Effector CD8-positive, alpha-beta T cell (primary cell): ENCODE measurements at regions not wholly inside any gene's neighbourhood (a gene's known extent, or its start where the extent isn't known, plus 50 kb on each side); places are given as distances from the start of the nearest gene placed in this dataset.

ENCODE experiments used
- DNase-seq: peaks from one replicate; lab custom pipeline; 2025; lab: John Stamatoyannopoulos, UW

DNA sequence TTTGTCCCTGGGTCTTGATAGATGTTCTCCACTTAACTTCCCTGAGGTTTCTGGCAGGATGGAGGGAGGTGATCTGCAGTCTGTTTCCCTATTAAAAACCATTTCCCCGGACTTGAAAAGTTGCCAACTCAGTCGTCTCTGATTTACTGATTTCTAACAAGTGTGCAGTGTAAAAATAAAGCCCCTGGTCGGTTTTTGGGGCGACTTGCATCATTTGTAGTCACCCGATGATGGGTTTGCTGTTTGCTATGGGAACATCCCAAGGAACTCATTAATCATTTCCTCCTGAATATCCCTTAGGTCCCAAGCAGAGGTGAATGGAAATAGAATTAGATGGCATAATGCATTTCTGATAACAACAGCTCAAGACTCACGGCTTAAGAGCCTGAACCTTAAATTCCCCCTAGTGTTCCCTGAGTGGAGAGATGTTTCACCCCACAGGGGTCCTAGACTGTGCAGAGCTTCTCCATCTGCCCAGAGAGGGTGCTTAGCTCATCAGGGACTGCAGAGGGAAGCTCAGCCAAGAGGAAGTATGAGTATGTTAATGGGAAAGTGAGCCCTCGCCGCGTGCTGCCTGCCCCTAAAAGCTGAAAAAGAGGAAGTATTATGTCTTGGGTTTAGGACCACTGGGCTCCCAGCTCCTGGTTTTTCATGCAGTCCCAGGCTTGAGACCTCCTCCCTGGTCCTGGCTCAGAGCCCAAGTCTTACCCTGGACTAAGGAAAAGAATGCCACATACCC is 115.1 kb upstream of the DAP start:
- no peak for DNase-seq

DNA sequence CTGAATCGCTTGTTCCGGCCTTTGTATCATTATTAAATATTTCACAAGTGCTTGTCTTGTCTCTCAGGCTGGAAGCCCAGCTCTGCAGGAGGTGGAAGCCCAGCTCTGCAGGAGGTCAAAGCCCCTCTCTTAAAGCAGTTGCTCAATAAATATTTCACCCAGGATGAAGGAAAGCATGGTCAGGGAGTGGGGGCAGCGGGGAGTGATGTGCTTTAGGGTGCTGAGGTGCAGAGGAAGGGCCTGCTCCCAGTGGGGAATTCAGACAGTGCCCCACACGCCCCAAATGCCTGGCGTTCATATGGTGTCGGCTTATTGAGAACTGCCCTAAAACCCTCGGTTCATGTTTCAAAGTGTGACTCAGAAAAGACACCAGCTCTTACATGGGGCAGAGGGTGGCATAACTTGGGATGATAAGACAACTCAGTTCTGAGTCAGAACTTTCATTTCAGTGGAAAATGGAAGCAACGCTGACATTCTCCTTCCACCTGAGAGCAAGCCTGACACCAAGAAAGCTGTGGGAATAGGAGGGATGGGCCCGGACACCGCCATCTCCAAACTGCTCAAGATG is 114.3 kb upstream of the DAP start:
- DNase-seq, result no peak

- no peak for DNase-seq
Observed at GRCh38 chr5:10874541-10874940, 113.5 kb upstream of the DAP start.

DNA sequence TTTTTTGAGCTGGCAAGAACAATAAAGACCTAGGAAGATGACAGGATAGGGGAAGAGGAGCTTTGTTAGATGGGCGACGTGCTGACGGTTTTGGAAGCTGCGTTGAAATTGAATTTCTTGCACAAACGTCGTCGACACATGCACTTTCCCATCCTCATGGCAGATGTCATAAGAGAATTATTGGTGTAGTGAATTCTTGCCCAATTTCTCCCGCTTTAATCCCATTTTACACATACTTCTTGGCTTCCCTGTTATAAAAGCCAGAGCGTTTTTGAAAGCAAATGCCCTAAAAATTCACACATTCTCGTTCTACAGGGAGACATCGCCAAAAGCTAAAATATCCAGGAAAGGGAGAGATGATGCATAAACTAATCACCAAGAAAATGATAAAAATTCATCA is 109.8 kb upstream of the DAP start:
- no peak for DNase-seq

DNA sequence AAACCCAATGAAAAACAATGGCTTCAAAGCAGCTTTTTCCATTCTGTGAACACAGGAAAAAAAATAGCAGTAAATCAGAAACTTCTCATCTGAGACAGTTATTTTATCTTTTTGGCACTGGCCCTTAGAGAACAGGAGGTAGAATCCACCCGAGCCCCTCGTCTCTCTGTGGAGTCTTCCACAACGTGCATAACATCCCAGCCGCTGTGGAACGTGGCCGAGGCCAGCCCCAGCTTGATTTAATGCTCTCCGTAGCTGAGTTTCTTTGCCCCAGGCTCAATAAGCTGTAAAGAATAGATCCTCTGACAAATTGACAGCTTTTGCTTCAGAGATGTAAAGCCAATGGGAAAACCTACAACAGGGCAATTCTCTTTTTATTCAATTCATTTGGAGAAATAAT is 107.9 kb upstream of the DAP start:
- no peak for DNase-seq

GRCh38 chr5:10867389-10868303 is 106.6 kb upstream of the DAP start:
- no peak for DNase-seq

GRCh38 chr5:10866913-10867312 is 105.9 kb upstream of the DAP start:
- DNase-seq, result no peak

DNA sequence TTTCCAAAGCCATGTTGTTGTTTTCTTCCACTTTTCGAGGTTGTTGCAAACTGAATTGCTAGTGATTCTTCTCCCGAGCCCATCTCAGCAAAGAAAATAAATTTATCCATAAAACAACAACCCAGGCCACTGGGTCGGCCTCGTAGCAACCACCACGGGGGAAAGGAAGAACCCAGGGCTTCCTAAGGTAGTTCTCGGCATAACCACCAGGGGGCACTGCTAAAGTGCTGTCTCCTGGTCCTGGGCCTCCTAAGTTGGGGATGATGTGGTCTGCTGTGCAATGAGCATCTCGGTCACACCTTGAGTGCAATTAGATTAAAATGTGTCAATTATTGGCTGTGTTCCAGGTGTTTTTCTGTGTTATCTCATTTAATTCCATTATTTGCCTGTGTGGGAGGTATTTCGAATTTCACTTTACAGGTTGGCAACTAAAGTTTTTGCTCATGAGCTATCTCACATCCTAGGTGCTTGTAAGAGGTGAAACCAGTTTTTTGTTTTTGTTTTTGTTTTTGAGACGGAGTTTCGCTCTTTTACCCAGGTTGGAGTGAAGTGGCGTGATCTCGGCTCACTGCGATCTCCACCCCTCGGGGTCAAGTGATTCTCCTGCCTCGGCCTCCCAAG is 102.8 kb upstream of the DAP start:
- peak; percentile 3 for DNase-seq

DNA sequence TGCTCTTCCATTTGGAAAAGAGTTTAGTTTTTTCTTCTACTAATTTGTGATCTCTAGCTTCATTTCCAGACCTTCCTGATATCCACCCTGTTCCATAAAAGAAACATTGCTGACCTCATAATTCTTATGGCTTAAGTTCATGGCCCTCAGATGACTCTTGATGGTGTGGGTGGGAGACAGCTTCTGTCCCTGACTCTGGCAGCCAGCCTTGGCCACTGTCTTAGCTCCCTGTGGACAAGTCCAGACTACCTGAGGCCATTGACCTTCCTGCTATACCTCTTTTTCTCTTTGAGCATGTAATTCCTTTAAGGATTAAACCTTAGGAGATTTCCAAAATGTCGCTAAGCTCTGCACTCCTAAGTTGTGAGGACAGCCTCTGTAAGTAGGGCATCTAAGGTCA is 101.1 kb upstream of the DAP start:
- no peak for DNase-seq

- DNase-seq, result no peak
Observed at GRCh38 chr5:10861423-10861790, 100.4 kb upstream of the DAP start.

DNA sequence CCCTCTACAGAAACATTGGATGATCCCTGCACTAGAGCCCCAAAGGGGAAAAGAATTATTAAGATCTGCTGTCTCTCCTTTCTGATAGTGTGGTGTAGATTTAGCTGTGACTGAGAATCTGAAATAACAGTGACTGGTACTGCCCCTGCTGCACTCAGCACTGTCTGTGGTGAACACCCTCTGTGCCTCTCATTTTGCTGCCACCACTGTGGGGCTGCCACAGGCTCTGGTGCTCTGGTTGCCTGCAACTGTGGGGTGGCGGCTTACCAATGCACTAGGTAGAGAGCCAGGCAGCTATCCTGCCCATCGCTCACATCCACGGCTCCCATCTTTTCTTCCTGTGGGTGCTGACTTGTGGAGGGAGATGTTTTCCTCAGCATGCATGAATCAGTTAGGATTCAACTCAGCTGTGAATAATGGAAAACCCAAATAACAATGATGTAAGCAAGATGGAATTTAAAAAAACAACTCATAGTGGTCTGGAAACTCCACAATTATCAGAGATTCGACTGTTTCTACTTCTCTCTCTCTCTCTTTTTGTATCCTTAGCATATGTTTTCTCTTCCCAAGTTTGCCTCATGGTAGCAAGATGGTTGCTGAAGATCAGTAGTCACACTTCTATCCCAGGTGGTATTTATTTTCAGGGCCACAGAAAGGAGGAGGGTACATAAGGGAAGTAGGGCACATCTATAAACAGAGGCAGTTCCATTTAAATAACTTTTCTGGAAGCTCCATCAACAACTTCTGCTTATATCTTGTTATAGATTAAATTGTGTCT is 99.8 kb upstream of the DAP start:
- DNase-seq, result no peak

GRCh38 chr5:10860196-10860543 is 99.1 kb upstream of the DAP start:
- no peak for DNase-seq

GRCh38 chr5:10859393-10860195 is 98.6 kb upstream of the DAP start:
- DNase-seq, result no peak

- no peak for DNase-seq
Observed at GRCh38 chr5:10858945-10859344, 97.9 kb upstream of the DAP start.

DNA sequence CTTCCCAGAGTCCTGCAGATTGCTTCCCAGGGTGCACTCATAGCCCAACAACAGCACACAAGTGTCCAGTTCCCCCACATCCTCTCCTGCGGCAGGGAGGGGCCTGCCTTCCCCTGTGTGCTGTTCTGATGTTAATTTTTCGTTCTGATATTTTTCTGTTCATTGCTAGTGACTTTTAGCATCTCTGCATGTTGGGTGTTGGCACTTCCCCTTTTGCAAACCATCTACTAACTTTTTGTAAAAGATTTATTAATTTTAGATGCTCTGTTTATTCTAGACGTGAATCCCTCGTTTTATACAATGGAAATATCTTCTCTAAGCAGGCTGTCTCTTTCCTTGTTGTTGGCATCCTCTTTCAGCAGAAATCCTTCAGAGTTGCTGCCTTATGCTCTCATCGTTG is 97.3 kb upstream of the DAP start:
- no peak for DNase-seq

DNA sequence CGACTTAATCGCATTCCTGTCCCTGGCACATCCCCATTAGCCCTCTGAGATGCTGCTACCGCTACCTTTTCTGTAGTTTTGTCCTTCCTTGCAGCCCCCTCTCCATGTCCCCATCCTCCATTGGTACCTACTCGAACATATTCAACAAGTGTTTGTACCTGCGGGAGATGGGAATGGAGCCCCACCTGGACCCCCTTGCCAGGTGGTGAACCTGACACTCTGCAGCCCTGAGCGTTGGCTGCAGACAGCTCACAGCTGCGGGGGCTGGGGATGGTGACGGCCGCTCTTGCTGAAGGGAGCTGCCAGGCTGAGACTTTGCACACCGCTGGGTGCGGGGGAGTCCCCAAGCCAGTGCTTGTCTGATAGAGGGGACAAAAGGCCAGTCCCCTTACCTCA is 96.3 kb upstream of the DAP start:
- no peak for DNase-seq

- no peak for DNase-seq
Observed at GRCh38 chr5:10856683-10857337, 95.8 kb upstream of the DAP start.

GRCh38 chr5:10856071-10856470 is 95.0 kb upstream of the DAP start:
- no peak for DNase-seq

DNA sequence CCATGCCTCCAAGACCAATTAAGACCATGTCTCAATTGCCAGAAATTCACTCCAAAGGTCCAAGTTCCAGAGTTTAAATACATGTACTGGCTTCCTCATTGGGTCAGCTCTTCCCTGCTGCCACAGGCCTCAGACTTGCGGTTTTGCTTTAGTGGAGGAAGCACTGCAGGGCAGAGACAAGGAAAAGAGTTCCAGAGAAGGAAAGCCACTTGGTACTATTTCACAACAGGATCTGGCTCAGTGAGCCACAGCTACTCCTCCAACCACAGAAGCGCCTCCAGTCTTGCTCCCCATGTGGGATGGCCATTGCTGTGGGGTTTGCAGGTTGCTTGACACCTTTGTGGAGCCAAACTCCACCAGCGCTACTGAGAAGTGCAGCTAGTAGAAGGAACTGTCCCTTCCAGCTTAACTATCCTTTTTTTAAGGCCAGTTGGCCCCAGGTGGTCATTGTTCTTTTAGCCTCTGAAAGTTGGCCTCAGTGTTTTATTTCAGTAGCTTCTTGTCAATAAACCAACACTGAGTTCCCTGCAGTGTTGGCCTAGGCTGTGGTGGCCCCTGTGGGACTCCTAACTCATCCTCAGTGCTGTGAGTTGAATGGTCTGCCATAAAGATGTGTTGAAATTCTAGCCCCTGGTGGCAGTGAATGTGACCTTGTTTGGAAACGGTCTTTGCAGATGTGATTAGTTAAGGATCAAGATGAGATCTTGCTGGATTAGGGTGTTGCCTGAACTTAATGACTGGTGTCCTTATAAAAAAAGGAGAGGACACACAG is 93.7 kb upstream of the DAP start:
- DNase-seq, result no peak

DNA sequence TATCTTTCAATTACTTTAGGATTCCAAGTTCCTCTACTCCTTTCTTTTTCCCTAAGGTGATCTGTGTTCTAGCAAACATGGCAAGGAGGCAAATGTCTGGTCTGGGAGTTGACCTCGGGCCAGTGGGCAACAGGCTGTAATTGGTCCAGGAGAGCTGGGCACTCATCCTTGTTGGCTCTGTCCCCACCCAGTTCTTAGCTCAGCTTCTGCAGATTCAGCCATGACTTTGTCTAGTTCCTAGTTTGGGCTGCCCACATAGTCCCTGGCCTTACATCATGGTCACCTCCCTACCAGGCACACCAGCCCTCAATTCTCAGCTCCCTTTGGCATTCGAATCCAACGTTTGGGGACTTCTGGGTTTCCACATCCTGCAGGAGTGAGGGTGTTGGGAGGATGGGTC is 92.1 kb upstream of the DAP start:
- DNase-seq, result no peak
